ENCODE measurements at regions not wholly inside any gene's neighbourhood (a gene's known extent, or its start where the extent isn't known, plus 50 kb on each side); places are given as distances from the start of the nearest gene placed in this dataset.
"Not testable (repeated sequence)": the region's sequence is repeated elsewhere in the genome, so short reads cannot be mapped to it uniquely, and the experiment has no call there.

DNA sequence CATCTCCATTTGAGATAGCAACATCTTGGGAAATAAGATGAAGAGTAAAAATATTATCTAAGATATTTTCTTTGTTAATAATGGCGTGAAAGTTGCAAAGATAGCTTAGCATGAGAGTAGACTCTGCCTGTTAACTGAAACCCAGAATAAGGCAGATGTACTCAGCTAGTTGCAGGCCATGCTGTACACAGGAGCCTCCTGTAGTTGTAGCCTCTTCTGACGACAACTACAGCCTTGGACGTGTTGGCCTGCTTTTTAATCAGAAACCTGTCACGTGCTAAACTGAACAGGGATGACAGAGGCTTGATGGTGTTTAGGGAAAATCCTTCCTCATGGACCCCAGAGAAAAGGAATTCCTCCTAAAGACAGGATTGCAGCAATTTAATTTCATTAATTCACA is 155.1 kb upstream of the TMEM229A start:
- Mint-ChIP-seq H3K27ac (no peak overlapping the region), H3K9me3 (peaks cover 1% of the 10 kb centered on the region), H3K4me1 (ENCODE audit: low read depth) (no peaks in the 10 kb centered on the region), H3K4me3 (no peak overlapping the region), H3K36me3 (ENCODE audit: low read depth) (no peaks in the 10 kb centered on the region), H3K27me3 (no peaks in the 10 kb centered on the region)
- no peak for ATAC-seq
- DNase-seq = no peak
- TF ChIP-seq, protein P1, sequence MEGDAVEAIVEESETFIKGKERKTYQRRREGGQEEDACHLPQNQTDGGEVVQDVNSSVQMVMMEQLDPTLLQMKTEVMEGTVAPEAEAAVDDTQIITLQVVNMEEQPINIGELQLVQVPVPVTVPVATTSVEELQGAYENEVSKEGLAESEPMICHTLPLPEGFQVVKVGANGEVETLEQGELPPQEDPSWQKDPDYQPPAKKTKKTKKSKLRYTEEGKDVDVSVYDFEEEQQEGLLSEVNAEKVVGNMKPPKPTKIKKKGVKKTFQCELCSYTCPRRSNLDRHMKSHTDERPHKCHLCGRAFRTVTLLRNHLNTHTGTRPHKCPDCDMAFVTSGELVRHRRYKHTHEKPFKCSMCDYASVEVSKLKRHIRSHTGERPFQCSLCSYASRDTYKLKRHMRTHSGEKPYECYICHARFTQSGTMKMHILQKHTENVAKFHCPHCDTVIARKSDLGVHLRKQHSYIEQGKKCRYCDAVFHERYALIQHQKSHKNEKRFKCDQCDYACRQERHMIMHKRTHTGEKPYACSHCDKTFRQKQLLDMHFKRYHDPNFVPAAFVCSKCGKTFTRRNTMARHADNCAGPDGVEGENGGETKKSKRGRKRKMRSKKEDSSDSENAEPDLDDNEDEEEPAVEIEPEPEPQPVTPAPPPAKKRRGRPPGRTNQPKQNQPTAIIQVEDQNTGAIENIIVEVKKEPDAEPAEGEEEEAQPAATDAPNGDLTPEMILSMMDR (IDR thresholded peaks at IDR 0.05) = no peak
- intact Hi-C loops (cut with micrococcal nuclease) = no loop called here
- ChIA-PET POLR2A (no interaction called here), CTCF (no interaction called here)

DNA sequence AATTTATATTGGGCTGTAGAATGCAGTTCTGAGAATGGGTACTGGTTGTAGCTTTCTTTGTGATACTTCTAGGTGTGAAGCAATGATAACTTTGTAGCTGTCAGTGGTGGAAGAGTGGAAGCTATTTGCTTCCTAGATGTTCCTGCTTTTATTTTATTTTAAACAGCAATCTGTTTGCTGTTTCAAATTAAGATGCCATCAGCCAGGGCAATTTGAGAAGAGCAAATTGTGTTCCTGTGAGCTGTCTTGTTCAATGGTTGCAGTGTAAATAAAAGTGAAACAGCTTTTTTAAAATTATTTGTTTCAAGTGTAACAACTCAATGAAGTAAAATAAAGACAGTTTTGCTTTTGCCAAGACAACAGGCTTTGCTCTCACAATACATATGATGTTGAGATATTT is 150.8 kb upstream of the TMEM229A start:
- DNase-seq (no peak), ATAC-seq (no peak)
- H3K9me3 Mint-ChIP-seq = no peaks in the 10 kb centered on the region
- ChIA-PET CTCF (no interaction called here), POLR2A (no interaction called here)
- intact Hi-C loops (cut with micrococcal nuclease) = no loop called here
- H3K4me3 Mint-ChIP-seq = no peak overlapping the region
- no peaks in the 10 kb centered on the region for H3K36me3 Mint-ChIP-seq (ENCODE audit: low read depth)
- TF ChIP-seq, protein P1 (IDR thresholded peaks at IDR 0.05) = no peak
- no peak overlapping the region for H3K27ac Mint-ChIP-seq
- no peaks in the 10 kb centered on the region for H3K27me3 Mint-ChIP-seq
- no peaks in the 10 kb centered on the region for H3K4me1 Mint-ChIP-seq (ENCODE audit: low read depth)

DNA sequence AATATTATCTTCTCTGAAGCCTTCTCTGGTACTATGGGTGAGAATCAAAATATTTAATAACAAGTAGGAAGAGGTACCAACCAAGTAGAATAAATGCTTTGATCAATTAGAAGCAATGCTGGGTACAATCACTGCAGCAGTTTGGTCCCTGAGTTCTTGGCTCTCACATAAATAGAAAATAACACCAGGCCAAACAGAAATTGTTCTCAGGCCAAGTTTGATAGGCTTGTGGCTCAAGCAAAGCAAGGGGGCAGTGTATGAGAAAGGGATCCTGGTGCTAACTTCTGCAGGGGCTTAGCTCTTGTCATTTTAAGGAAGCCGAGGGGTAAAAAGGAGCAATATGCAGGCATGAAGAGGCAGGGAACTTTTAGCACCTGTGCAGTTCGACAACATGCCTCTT is 146.8 kb upstream of the TMEM229A start:
- no peaks in the 10 kb centered on the region for H3K4me1 Mint-ChIP-seq (ENCODE audit: low read depth)
- no peak for DNase-seq
- no peak overlapping the region for H3K4me3 Mint-ChIP-seq
- no peaks in the 10 kb centered on the region for H3K27me3 Mint-ChIP-seq
- H3K27ac Mint-ChIP-seq = no peak overlapping the region
- TF ChIP-seq, protein P1 (IDR thresholded peaks at IDR 0.05) = no peak
- H3K9me3 Mint-ChIP-seq = no peaks in the 10 kb centered on the region
- intact Hi-C loops (cut with micrococcal nuclease) = no loop called here
- H3K36me3 Mint-ChIP-seq (ENCODE audit: low read depth) = no peaks in the 10 kb centered on the region
- ATAC-seq = no peak
- POLR2A ChIA-PET = no interaction called here
- CTCF ChIA-PET = interaction anchor here (1.2 kb wide), 1 partner anchor 9 kb away, joined by 3 read pairs; no protein-coding TSS in a partner anchor

DNA sequence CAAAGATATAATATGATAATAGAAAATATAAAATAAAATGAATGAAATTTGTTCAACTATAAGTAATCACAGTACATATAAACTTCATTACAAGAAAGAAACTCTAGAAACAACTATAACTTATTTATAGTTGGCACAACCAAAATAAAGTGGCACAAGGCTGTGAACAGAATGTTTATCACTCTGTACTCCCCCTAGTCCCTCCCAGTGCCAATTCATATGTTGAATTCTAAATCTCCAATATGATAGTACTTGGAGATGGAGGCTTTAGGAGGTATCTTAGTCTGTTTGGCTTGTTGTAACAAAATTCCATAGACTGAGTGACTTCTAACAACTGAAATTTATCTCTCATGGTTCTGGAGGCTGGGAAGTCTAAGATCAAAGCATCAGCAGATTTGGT is 145.0 kb upstream of the TMEM229A start:
- intact Hi-C loops (cut with micrococcal nuclease) = no loop called here
- Mint-ChIP-seq H3K27ac (no peak overlapping the region), H3K4me1 (ENCODE audit: low read depth) (no peaks in the 10 kb centered on the region), H3K36me3 (ENCODE audit: low read depth) (no peaks in the 10 kb centered on the region), H3K4me3 (no peak overlapping the region), H3K9me3 (no peaks in the 10 kb centered on the region), H3K27me3 (no peaks in the 10 kb centered on the region)
- DNase-seq = no peak
- no peak for ATAC-seq
- TF ChIP-seq, protein P1 (IDR thresholded peaks at IDR 0.05) = no peak
- POLR2A ChIA-PET = no interaction called here
- CTCF ChIA-PET = interaction anchor here (1.4 kb wide), 1 partner anchor 10 kb away, joined by 3 read pairs; no protein-coding TSS in a partner anchor

DNA sequence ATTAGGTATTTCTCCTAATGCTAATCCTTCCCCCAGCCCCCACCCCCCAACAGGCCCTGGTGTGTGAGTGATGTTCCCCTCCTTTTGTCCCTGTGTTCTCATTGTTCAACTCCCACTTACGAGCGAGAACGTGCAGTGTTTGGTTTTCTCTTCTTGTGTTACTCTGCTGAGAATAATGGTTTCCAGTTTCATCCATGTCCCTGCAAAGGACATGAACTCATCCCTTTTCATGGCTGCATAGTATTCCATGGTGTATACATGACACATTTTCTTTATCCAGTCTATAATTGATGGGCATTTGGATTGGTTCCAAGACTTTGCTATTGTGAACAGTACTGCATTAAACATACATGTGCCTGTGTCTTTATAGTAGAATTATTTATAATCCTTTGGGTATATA is 138.9 kb upstream of the TMEM229A start:
- not testable (repeated sequence) for H3K4me3 Mint-ChIP-seq

DNA sequence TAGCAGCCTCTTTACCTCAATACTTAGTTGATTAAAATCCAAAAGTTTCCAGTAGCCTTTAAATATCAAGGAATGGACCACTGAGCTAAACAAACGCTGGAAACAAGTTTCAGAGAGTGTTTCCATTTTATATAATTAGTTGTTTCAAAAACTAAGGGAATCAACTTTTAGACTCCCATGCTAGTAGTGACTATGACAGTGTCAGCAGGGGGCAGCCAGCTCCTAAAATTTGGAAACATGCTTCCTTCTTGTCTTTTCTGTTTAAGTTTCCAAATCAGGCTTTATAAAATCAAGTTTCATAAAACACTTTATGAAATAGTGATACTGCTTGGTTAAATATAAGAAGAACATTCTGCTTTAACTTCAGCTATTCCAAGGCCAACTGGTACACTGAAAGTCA is 138.2 kb upstream of the TMEM229A start:
- Mint-ChIP-seq H3K4me3 (no peak overlapping the region), H3K27me3 (no peaks in the 10 kb centered on the region), H3K9me3 (peaks cover 12% of the 10 kb centered on the region), H3K36me3 (ENCODE audit: low read depth) (no peaks in the 10 kb centered on the region), H3K4me1 (ENCODE audit: low read depth) (no peaks in the 10 kb centered on the region), H3K27ac (no peak overlapping the region)
- intact Hi-C loops (cut with micrococcal nuclease) = no loop called here
- ChIA-PET POLR2A (no interaction called here), CTCF (no interaction called here)
- TF ChIP-seq, protein P1 (IDR thresholded peaks at IDR 0.05) = no peak
- DNase-seq (peak; percentile 2), ATAC-seq (no peak)

More for the DNA sequence above, 138.9 kb upstream of the TMEM229A start:
- POLR2A ChIA-PET; CTCF ChIA-PET; H3K27ac Mint-ChIP-seq; DNase-seq; intact Hi-C loops (cut with micrococcal nuclease); H3K36me3 Mint-ChIP-seq (ENCODE audit: low read depth); ATAC-seq; H3K4me1 Mint-ChIP-seq (ENCODE audit: low read depth); H3K27me3 Mint-ChIP-seq: not testable (repeated sequence)
- H3K9me3 Mint-ChIP-seq = peaks cover 12% of the 10 kb centered on the region

All from activated CD8-positive, alpha-beta T cell treated with anti-CD3 and anti-CD28 coated beads for 36 hours (primary cell).